Trophoblast cell (in vitro differentiated cells and primary cell): ENCODE measurements at regions not wholly inside any gene's neighbourhood (a gene's known extent, or its start where the extent isn't known, plus 50 kb on each side); places are given as distances from the start of the nearest gene placed in this dataset.

Source experiments
- DNase-seq, 2 donors: peaks; one replicate each; pipeline ENCODE4 v3.0.0-alpha.2; 2016
- H2AFZ ChIP-seq: 2 replicates; pipeline ENCODE4 v1.6.1; 2013; ENCODE audit warnings: low read length, moderate library complexity, mild to moderate bottlenecking; ENCODE audit not compliant: insufficient read depth, poor library complexity
- H2AK5ac ChIP-seq: 2 replicates; pipeline ENCODE4 v1.6.1; 2013; ENCODE audit warnings: mild to moderate bottlenecking, low read length
- H2BK120ac ChIP-seq: 2 replicates; pipeline ENCODE4 v1.6.1; 2013; ENCODE audit warnings: low read length, mild to moderate bottlenecking, moderate library complexity; ENCODE audit not compliant: insufficient read depth, poor library complexity
- H2BK12ac ChIP-seq: 2 replicates; pipeline ENCODE4 v1.6.1; 2013; ENCODE audit warnings: mild to moderate bottlenecking, low read length, moderate library complexity
- H2BK5ac ChIP-seq: 2 replicates; pipeline ENCODE4 v1.6.1; 2013; ENCODE audit warnings: low read length, low read depth, moderate library complexity, mild to moderate bottlenecking; ENCODE audit not compliant: poor library complexity
- H3K14ac ChIP-seq: 2 replicates; pipeline ENCODE4 v1.6.1; 2013; ENCODE audit warnings: mild to moderate bottlenecking, low read length
- H3K18ac ChIP-seq: 2 replicates; pipeline ENCODE4 v1.6.1; 2013; ENCODE audit warnings: mild to moderate bottlenecking, low read length
- H3K23ac ChIP-seq: 2 replicates; pipeline ENCODE4 v1.6.1; 2013; ENCODE audit warnings: low read length
- H3K27ac ChIP-seq: 2 replicates; pipeline ENCODE4 v1.5.1; 2013; ENCODE audit warnings: low read depth, mild to moderate bottlenecking, inconsistent platforms, low read length, moderate library complexity
- H3K27me3 ChIP-seq: 2 replicates; pipeline ENCODE4 v1.6.1; 2013; ENCODE audit warnings: inconsistent platforms, mild to moderate bottlenecking, low read length, moderate library complexity; ENCODE audit not compliant: insufficient read depth
- H3K36me3 ChIP-seq, 2 experiments: 1 replicate in 1 of 2; 2 replicates in 1 of 2; pipeline ENCODE4 v1.6.1; 2013; ENCODE audit warnings: low read length in 2 of 2, mild to moderate bottlenecking in 2 of 2, moderate library complexity in 1 of 2; ENCODE audit not compliant: insufficient read depth in 2 of 2, control insufficient read depth in 1 of 2
- H3K4ac ChIP-seq: 2 replicates; pipeline ENCODE4 v1.6.1; 2013; ENCODE audit warnings: low read depth, mild to moderate bottlenecking, low read length, moderate library complexity
- H3K4me1 ChIP-seq, 2 experiments: 1 replicate in 1 of 2; 2 replicates in 1 of 2; pipeline ENCODE4 v1.6.1; 2013; ENCODE audit warnings: low read length in 2 of 2, mild to moderate bottlenecking in 2 of 2, moderate library complexity in 1 of 2; ENCODE audit not compliant: insufficient read depth in 2 of 2, control insufficient read depth in 1 of 2
- H3K4me2 ChIP-seq: 2 replicates; pipeline ENCODE4 v1.6.1; 2013; ENCODE audit warnings: inconsistent platforms, mild to moderate bottlenecking, low read length, moderate library complexity
- H3K4me3 ChIP-seq: 2 replicates; pipeline ENCODE4 v1.5.1; 2013; ENCODE audit warnings: mild to moderate bottlenecking, low read depth, low read length, inconsistent platforms
- H3K79me1 ChIP-seq: one replicate; pipeline ENCODE4 v1.6.1; 2013; ENCODE audit warnings: low read length
- H3K79me2 ChIP-seq: 2 replicates; pipeline ENCODE4 v1.6.1; 2013; ENCODE audit warnings: low read length, mild to moderate bottlenecking; ENCODE audit not compliant: control insufficient read depth, insufficient read depth, poor library complexity
- H3K9ac ChIP-seq: 2 replicates; pipeline ENCODE4 v1.6.1; 2013; ENCODE audit warnings: mild to moderate bottlenecking, low read length
- H3K9me3 ChIP-seq: 2 replicates; pipeline ENCODE4 v1.6.1; 2013; ENCODE audit warnings: low read depth, mild to moderate bottlenecking, control low read depth, inconsistent platforms, low read length; ENCODE audit not compliant: insufficient read depth
- H4K12ac ChIP-seq: 2 replicates; pipeline ENCODE4 v1.6.1; 2013; ENCODE audit warnings: low read depth, mild to moderate bottlenecking, low read length, moderate library complexity
- H4K8ac ChIP-seq: 2 replicates; pipeline ENCODE4 v1.6.1; 2013; ENCODE audit warnings: low read depth, mild to moderate bottlenecking, low read length, moderate library complexity
- H4K91ac ChIP-seq: one replicate; pipeline ENCODE4 v1.6.1; 2013; ENCODE audit warnings: low read depth, mild to moderate bottlenecking, low read length, moderate library complexity
- WGBS: extraction: QIAGEN DNeasy Blood & Tissue Kit; methylation state at CpG from one replicate; pipeline ENCODE4 v1.1.7; 2013; ENCODE audit warnings: missing lambda C conversion rate; ENCODE audit not compliant: insufficient read length, insufficient coverage; ENCODE audit errors: extremely low coverage; 5-methylcytosine and 5-hydroxymethylcytosine counted together

GRCh38 chr6:19438566-19439353, 398.4 kb upstream of the ID4 start:
- Histone ChIP-seq H2BK12ac (no peak overlapping the region), H3K18ac (no peak overlapping the region), H2BK5ac (no peak overlapping the region), H3K4me1 (no peaks in the 10 kb centered on the region), H3K79me2 (no peaks in the 10 kb centered on the region), H4K12ac (no peak overlapping the region), H4K8ac (no peak overlapping the region), H3K36me3 (no peaks in the 10 kb centered on the region), H3K4me3 (no peak overlapping the region), H3K9ac (no peak overlapping the region), H2BK120ac (no peak overlapping the region), H3K4ac (no peak overlapping the region), H3K4me2 (no peak overlapping the region), H3K9me3 (no peaks in the 10 kb centered on the region), H3K79me1 (no peaks in the 10 kb centered on the region), H3K14ac (no peak overlapping the region), H3K23ac (no peak overlapping the region), H2AFZ (no peak overlapping the region), H3K27me3 (no peaks in the 10 kb centered on the region), H4K91ac (no peak overlapping the region), H2AK5ac (no peak overlapping the region), H3K27ac (no peak overlapping the region)
- DNase-seq, result no peak
- WGBS, result no CpG with 5 or more reads among the region's 8 CpGs

GRCh38 chr6:19440531-19440930, 396.6 kb upstream of the ID4 start:
- H3K23ac ChIP-seq, result no peak overlapping the region
- H3K4me2 ChIP-seq, result no peak overlapping the region
- H3K79me2 ChIP-seq, result no peaks in the 10 kb centered on the region
- no peak overlapping the region for H3K4ac ChIP-seq
- H3K27me3 ChIP-seq, result no peaks in the 10 kb centered on the region
- no peak overlapping the region for H2AFZ ChIP-seq
- H3K9ac ChIP-seq, result no peak overlapping the region
- no CpG with 5 or more reads among the region's 3 CpGs for WGBS
- H3K4me3 ChIP-seq, result no peak overlapping the region
- H3K36me3 ChIP-seq, result no peaks in the 10 kb centered on the region
- no peaks in the 10 kb centered on the region for H3K4me1 ChIP-seq
- H3K27ac ChIP-seq, result no peak overlapping the region
- no peak overlapping the region for H3K14ac ChIP-seq
- no peak overlapping the region for H2BK12ac ChIP-seq
- H2AK5ac ChIP-seq, result no peak overlapping the region
- no peak overlapping the region for H4K8ac ChIP-seq
- H3K9me3 ChIP-seq, result no peaks in the 10 kb centered on the region
- no peak overlapping the region for H4K12ac ChIP-seq
- DNase-seq, result no peak
- no peak overlapping the region for H3K18ac ChIP-seq
- H2BK5ac ChIP-seq, result no peak overlapping the region
- no peak overlapping the region for H4K91ac ChIP-seq
- no peaks in the 10 kb centered on the region for H3K79me1 ChIP-seq
- H2BK120ac ChIP-seq, result no peak overlapping the region

GRCh38 chr6:19443411-19443810, 393.8 kb upstream of the ID4 start:
- no peak overlapping the region for H2BK5ac ChIP-seq
- H2AFZ ChIP-seq, result no peak overlapping the region
- H3K4me2 ChIP-seq, result no peak overlapping the region
- H3K27me3 ChIP-seq, result no peaks in the 10 kb centered on the region
- no peak overlapping the region for H3K18ac ChIP-seq
- no peaks in the 10 kb centered on the region for H3K79me1 ChIP-seq
- H2AK5ac ChIP-seq, result no peak overlapping the region
- H4K91ac ChIP-seq, result no peak overlapping the region
- no CpG with 5 or more reads among the region's 3 CpGs for WGBS
- no peak overlapping the region for H2BK12ac ChIP-seq
- no peak overlapping the region for H4K12ac ChIP-seq
- no peak overlapping the region for H3K27ac ChIP-seq
- no peak overlapping the region for H3K4me3 ChIP-seq
- H3K4me1 ChIP-seq, result no peaks in the 10 kb centered on the region
- H4K8ac ChIP-seq, result no peak overlapping the region
- no peak overlapping the region for H3K14ac ChIP-seq
- no peak overlapping the region for H3K23ac ChIP-seq
- no peaks in the 10 kb centered on the region for H3K36me3 ChIP-seq
- H3K79me2 ChIP-seq, result no peaks in the 10 kb centered on the region
- DNase-seq, result no peak
- H3K4ac ChIP-seq, result no peak overlapping the region
- no peak overlapping the region for H2BK120ac ChIP-seq
- no peak overlapping the region for H3K9ac ChIP-seq
- H3K9me3 ChIP-seq, result no peaks in the 10 kb centered on the region

- Histone ChIP-seq H3K14ac (no peak overlapping the region), H3K79me2 (no peaks in the 10 kb centered on the region), H3K9ac (no peak overlapping the region), H3K36me3 (no peaks in the 10 kb centered on the region), H3K4ac (no peak overlapping the region), H2BK5ac (no peak overlapping the region), H3K4me1 (no peaks in the 10 kb centered on the region), H2AK5ac (no peak overlapping the region), H3K9me3 (no peaks in the 10 kb centered on the region), H3K4me2 (no peak overlapping the region), H4K12ac (no peak overlapping the region), H4K91ac (no peak overlapping the region), H3K79me1 (no peaks in the 10 kb centered on the region), H2BK120ac (no peak overlapping the region), H4K8ac (no peak overlapping the region), H3K27ac (no peak overlapping the region), H3K23ac (no peak overlapping the region), H3K27me3 (no peaks in the 10 kb centered on the region), H2AFZ (no peak overlapping the region), H2BK12ac (no peak overlapping the region), H3K18ac (no peak overlapping the region), H3K4me3 (no peak overlapping the region)
- no CpG with 5 or more reads among the region's 4 CpGs for WGBS
- no peak for DNase-seq
These were observed 393.1 kb upstream of the ID4 start for GRCh38 chr6:19444041-19444440.
